ENCODE measurements at regions not wholly inside any gene's neighbourhood (a gene's known extent, or its start where the extent isn't known, plus 50 kb on each side); places are given as distances from the start of the nearest gene placed in this dataset.
"Not testable (repeated sequence)": the region's sequence is repeated elsewhere in the genome, so short reads cannot be mapped to it uniquely, and the experiment has no call there.

- DNase-seq, result no peak
- Histone ChIP-seq H3K27ac (no peak overlapping the region), H3K4me3 (no peak overlapping the region), H3K9me3 (no peaks in the 10 kb centered on the region), H3K4me1 (no peaks in the 10 kb centered on the region), H3K36me3 (no peaks in the 10 kb centered on the region), H3K27me3 (no peaks in the 10 kb centered on the region)
- no peak for TF ChIP-seq CTCF (IDR thresholded peaks at IDR 0.05)
- no peak for TF ChIP-seq POLR2A (IDR thresholded peaks at IDR 0.05)
These were observed 122.3 kb upstream of the TMEM164 start for GRCh38 chrX:109880629-109881028.

- Histone ChIP-seq H3K4me3 (no peak overlapping the region), H3K27me3 (no peaks in the 10 kb centered on the region), H3K4me1 (no peaks in the 10 kb centered on the region), H3K9me3 (no peaks in the 10 kb centered on the region), H3K36me3 (no peaks in the 10 kb centered on the region), H3K27ac (no peak overlapping the region)
- no peak for TF ChIP-seq POLR2A (IDR thresholded peaks at IDR 0.05)
- TF ChIP-seq CTCF (IDR thresholded peaks at IDR 0.05), result peak; percentile 29 to 67 (median 54)
- peak in 1 of 3 donors; percentile 65 for DNase-seq
These were observed 116.7 kb upstream of the TMEM164 start for GRCh38 chrX:109886122-109886761.

- DNase-seq, result peak in 1 of 3 donors; percentile 27
- Histone ChIP-seq H3K9me3 (no peaks in the 10 kb centered on the region), H3K27ac (peak overlapping the region in 1 of 4 donors; percentile 14), H3K36me3 (no peaks in the 10 kb centered on the region), H3K4me3 (no peak overlapping the region), H3K4me1 (no peaks in the 10 kb centered on the region), H3K27me3 (no peaks in the 10 kb centered on the region)
- TF ChIP-seq POLR2A (IDR thresholded peaks at IDR 0.05), result no peak
- TF ChIP-seq CTCF (IDR thresholded peaks at IDR 0.05), result no peak
These were observed 113.5 kb upstream of the TMEM164 start for GRCh38 chrX:109889289-109890006.

GRCh38 chrX:109890300-109890699, 112.6 kb upstream of the TMEM164 start:
- Histone ChIP-seq H3K36me3 (no peaks in the 10 kb centered on the region), H3K4me3 (no peak overlapping the region), H3K4me1 (no peaks in the 10 kb centered on the region), H3K27ac (no peak overlapping the region), H3K9me3 (no peaks in the 10 kb centered on the region), H3K27me3 (no peaks in the 10 kb centered on the region)
- no peak for DNase-seq
- TF ChIP-seq POLR2A (IDR thresholded peaks at IDR 0.05) (no peak), CTCF (IDR thresholded peaks at IDR 0.05) (no peak)

GRCh38 chrX:109890910-109891502, 111.9 kb upstream of the TMEM164 start:
- Histone ChIP-seq H3K36me3 (no peaks in the 10 kb centered on the region), H3K4me1 (no peaks in the 10 kb centered on the region), H3K27ac (no peak overlapping the region), H3K9me3 (no peaks in the 10 kb centered on the region), H3K27me3 (no peaks in the 10 kb centered on the region), H3K4me3 (no peak overlapping the region)
- peak; percentile 29 to 77 (median 44) for DNase-seq
- peak; percentile 42 to 67 (median 63) for TF ChIP-seq CTCF (IDR thresholded peaks at IDR 0.05)
- TF ChIP-seq POLR2A (IDR thresholded peaks at IDR 0.05), result no peak

GRCh38 chrX:109896024-109896423, 106.9 kb upstream of the TMEM164 start:
- H3K9me3 ChIP-seq, H3K36me3 ChIP-seq, H3K4me1 ChIP-seq, DNase-seq, H3K27ac ChIP-seq, H3K27me3 ChIP-seq, H3K4me3 ChIP-seq: not testable (repeated sequence)
